ENCODE measurements at regions not wholly inside any gene's neighbourhood (a gene's known extent, or its start where the extent isn't known, plus 50 kb on each side); places are given as distances from the start of the nearest gene placed in this dataset.

DNA sequence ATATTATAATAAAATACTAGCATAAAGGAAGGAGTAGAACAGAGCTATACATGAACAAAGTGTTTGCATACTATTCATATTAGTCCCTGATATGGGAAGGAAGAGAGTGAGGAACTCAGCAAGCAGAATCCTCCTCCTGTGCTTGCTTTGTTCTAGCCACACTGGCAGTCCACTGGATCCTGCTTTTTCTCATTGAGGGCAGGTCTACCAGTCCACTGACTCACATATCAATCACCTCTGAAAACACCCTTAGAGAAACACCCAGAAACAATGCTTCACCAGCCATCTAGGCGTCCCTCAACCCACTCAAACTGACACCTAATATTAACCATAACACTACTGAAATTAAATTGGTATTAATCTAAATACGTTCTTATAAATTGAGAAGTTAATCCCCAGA lies 1861.7 kb upstream of the SEL1L start:
- TF ChIP-seq, protein P1, sequence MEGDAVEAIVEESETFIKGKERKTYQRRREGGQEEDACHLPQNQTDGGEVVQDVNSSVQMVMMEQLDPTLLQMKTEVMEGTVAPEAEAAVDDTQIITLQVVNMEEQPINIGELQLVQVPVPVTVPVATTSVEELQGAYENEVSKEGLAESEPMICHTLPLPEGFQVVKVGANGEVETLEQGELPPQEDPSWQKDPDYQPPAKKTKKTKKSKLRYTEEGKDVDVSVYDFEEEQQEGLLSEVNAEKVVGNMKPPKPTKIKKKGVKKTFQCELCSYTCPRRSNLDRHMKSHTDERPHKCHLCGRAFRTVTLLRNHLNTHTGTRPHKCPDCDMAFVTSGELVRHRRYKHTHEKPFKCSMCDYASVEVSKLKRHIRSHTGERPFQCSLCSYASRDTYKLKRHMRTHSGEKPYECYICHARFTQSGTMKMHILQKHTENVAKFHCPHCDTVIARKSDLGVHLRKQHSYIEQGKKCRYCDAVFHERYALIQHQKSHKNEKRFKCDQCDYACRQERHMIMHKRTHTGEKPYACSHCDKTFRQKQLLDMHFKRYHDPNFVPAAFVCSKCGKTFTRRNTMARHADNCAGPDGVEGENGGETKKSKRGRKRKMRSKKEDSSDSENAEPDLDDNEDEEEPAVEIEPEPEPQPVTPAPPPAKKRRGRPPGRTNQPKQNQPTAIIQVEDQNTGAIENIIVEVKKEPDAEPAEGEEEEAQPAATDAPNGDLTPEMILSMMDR (IDR thresholded peaks at IDR 0.05; ENCODE audit: poor library complexity), result no peak
- TF ChIP-seq EZH2phosphoT487 (IDR thresholded peaks at IDR 0.05; ENCODE audit: low read depth, severe bottlenecking, unreplicated experiment) (no peak), EZH2 (IDR thresholded peaks at IDR 0.05; ENCODE audit: borderline replicate concordance) (no peak)
